T-helper 17 cell (primary cell): ENCODE measurements at regions not wholly inside any gene's neighbourhood (a gene's known extent, or its start where the extent isn't known, plus 50 kb on each side); places are given as distances from the start of the nearest gene placed in this dataset.
A peak's percentile ranks its signal among the peaks of the same experiment; 100 is the strongest.
"Not testable (repeated sequence)": the region's sequence is repeated elsewhere in the genome, so short reads cannot be mapped to it uniquely, and the experiment has no call there.

Experiments
- ATAC-seq: fragments of 150-1000 bp; cut with Tn5 transposase; 2 replicates; pipeline ENCODE4 v1.10.0; 2021; ENCODE audit warnings: mild to moderate bottlenecking, moderate library complexity
- DNase-seq, 3 donors: peaks; one replicate each; pipeline versions ENCODE4 v3.0.0 to v3.0.0-alpha.2; 2020 to 2021
- H3K9me3 ChIP-seq: one replicate; pipeline ENCODE4 v1.7.0; 2013; ENCODE audit warnings: low read length, mild to moderate bottlenecking; ENCODE audit not compliant: control insufficient read depth, poor library complexity, severe bottlenecking
- H3K27ac Mint-ChIP-seq: one replicate; pipeline ENCODE4 v1.8.0; 2022; ENCODE audit warnings: mild to moderate bottlenecking, moderate library complexity, mixed read lengths
- H3K27me3 Mint-ChIP-seq: one replicate; pipeline ENCODE4 v1.8.0; 2022; ENCODE audit warnings: mixed read lengths
- H3K36me3 Mint-ChIP-seq: one replicate; pipeline ENCODE4 v1.8.0; 2022; ENCODE audit warnings: low read depth, mixed read lengths
- H3K4me1 Mint-ChIP-seq: one replicate; pipeline ENCODE4 v1.8.0; 2022; ENCODE audit warnings: mild to moderate bottlenecking, mixed read lengths
- H3K4me3 Mint-ChIP-seq: one replicate; pipeline ENCODE4 v1.8.0; 2022; ENCODE audit warnings: mild to moderate bottlenecking, moderate library complexity, mixed read lengths

- peaks cover 2% of the 10 kb centered on the region for H3K9me3 ChIP-seq
- no peak for DNase-seq
- Mint-ChIP-seq H3K4me1 (peaks cover 7% of the 10 kb centered on the region), H3K4me3 (no peak overlapping the region), H3K27ac (peak overlapping the region; percentile 92), H3K36me3 (no peaks in the 10 kb centered on the region), H3K27me3 (no peaks in the 10 kb centered on the region)
- ATAC-seq, result no peak
These were observed 121.1 kb upstream of the FAM9C start for GRCh38 chrX:13165266-13166189.

GRCh38 chrX:13164611-13165010 lies 120.2 kb upstream of the FAM9C start:
- H3K27me3 Mint-ChIP-seq, result no peaks in the 10 kb centered on the region

GRCh38 chrX:13162772-13163410 lies 118.5 kb upstream of the FAM9C start:
- no peaks in the 10 kb centered on the region for H3K9me3 ChIP-seq
- H3K4me1 Mint-ChIP-seq, result peaks cover 5% of the 10 kb centered on the region
- DNase-seq, result no peak
- no peaks in the 10 kb centered on the region for H3K36me3 Mint-ChIP-seq
- no peak overlapping the region for H3K4me3 Mint-ChIP-seq
- no peak overlapping the region for H3K27ac Mint-ChIP-seq
- no peak for ATAC-seq
- H3K27me3 Mint-ChIP-seq, result no peaks in the 10 kb centered on the region

More at GRCh38 chrX:13164611-13165010, 120.2 kb upstream of the FAM9C start:
- ATAC-seq, result no peak
- no peak for DNase-seq
- no peaks in the 10 kb centered on the region for H3K36me3 Mint-ChIP-seq
- H3K27ac Mint-ChIP-seq, result no peak overlapping the region
- no peak overlapping the region for H3K4me3 Mint-ChIP-seq
- peaks cover 7% of the 10 kb centered on the region for H3K4me1 Mint-ChIP-seq
- peaks cover 2% of the 10 kb centered on the region for H3K9me3 ChIP-seq

GRCh38 chrX:13159886-13160285 lies 115.5 kb upstream of the FAM9C start:
- no peak for ATAC-seq
- no peak for DNase-seq
- Mint-ChIP-seq H3K36me3 (no peaks in the 10 kb centered on the region), H3K27me3 (no peaks in the 10 kb centered on the region), H3K27ac (no peak overlapping the region), H3K4me1 (peaks cover 2% of the 10 kb centered on the region), H3K4me3 (no peak overlapping the region)
- no peaks in the 10 kb centered on the region for H3K9me3 ChIP-seq

GRCh38 chrX:13158911-13159310 lies 114.5 kb upstream of the FAM9C start:
- Mint-ChIP-seq H3K36me3 (no peaks in the 10 kb centered on the region), H3K27me3 (no peaks in the 10 kb centered on the region), H3K4me3 (no peak overlapping the region), H3K27ac (no peak overlapping the region), H3K4me1 (peaks cover 2% of the 10 kb centered on the region)
- no peaks in the 10 kb centered on the region for H3K9me3 ChIP-seq
- no peak for DNase-seq
- no peak for ATAC-seq

GRCh38 chrX:13155550-13155949 lies 111.1 kb upstream of the FAM9C start:
- not testable (repeated sequence) for ATAC-seq, H3K4me3 Mint-ChIP-seq, DNase-seq, H3K27me3 Mint-ChIP-seq, H3K36me3 Mint-ChIP-seq, H3K9me3 ChIP-seq, H3K27ac Mint-ChIP-seq, H3K4me1 Mint-ChIP-seq

- H3K27ac Mint-ChIP-seq, result no peak overlapping the region
- no peaks in the 10 kb centered on the region for H3K36me3 Mint-ChIP-seq
- ATAC-seq (no peak), DNase-seq (no peak)
- peaks cover 4% of the 10 kb centered on the region for H3K4me1 Mint-ChIP-seq
- H3K4me3 Mint-ChIP-seq, result no peak overlapping the region
- H3K27me3 Mint-ChIP-seq, result no peaks in the 10 kb centered on the region
- no peaks in the 10 kb centered on the region for H3K9me3 ChIP-seq
These were observed 109.4 kb upstream of the FAM9C start for GRCh38 chrX:13153796-13154195.

GRCh38 chrX:13152518-13153185 lies 108.2 kb upstream of the FAM9C start:
- DNase-seq (no peak), ATAC-seq (no peak)
- Mint-ChIP-seq H3K4me1 (peaks cover 4% of the 10 kb centered on the region), H3K27ac (peak overlapping the region; percentile 87), H3K4me3 (no peak overlapping the region), H3K36me3 (no peaks in the 10 kb centered on the region), H3K27me3 (no peaks in the 10 kb centered on the region)
- H3K9me3 ChIP-seq, result no peaks in the 10 kb centered on the region

- Mint-ChIP-seq H3K27ac (peak overlapping the region; percentile 87), H3K27me3 (no peaks in the 10 kb centered on the region), H3K4me3 (peak overlapping the region; percentile 57), H3K36me3 (no peaks in the 10 kb centered on the region), H3K4me1 (peaks cover 4% of the 10 kb centered on the region)
- H3K9me3 ChIP-seq, result no peaks in the 10 kb centered on the region
- ATAC-seq (peak; percentile 95), DNase-seq (peak in 2 of 3 donors; percentile 5 to 34)
These were observed 107.6 kb upstream of the FAM9C start for GRCh38 chrX:13151828-13152517.

GRCh38 chrX:13149702-13150350 lies 105.4 kb upstream of the FAM9C start:
- no peak for ATAC-seq
- Mint-ChIP-seq H3K36me3 (peaks cover 3% of the 10 kb centered on the region), H3K27me3 (no peaks in the 10 kb centered on the region), H3K4me3 (no peak overlapping the region), H3K27ac (peak overlapping the region; percentile 24), H3K4me1 (peaks cover 4% of the 10 kb centered on the region)
- H3K9me3 ChIP-seq, result no peaks in the 10 kb centered on the region
- no peak for DNase-seq

- H3K9me3 ChIP-seq, result no peaks in the 10 kb centered on the region
- DNase-seq, result no peak
- H3K4me3 Mint-ChIP-seq, result no peak overlapping the region
- no peak for ATAC-seq
- H3K27ac Mint-ChIP-seq, result peak overlapping the region; percentile 24
- H3K27me3 Mint-ChIP-seq, result no peaks in the 10 kb centered on the region
- peaks cover 3% of the 10 kb centered on the region for H3K36me3 Mint-ChIP-seq
- H3K4me1 Mint-ChIP-seq, result peaks cover 4% of the 10 kb centered on the region
These were observed 103.3 kb upstream of the FAM9C start for GRCh38 chrX:13147733-13148132.

GRCh38 chrX:13147147-13147546 lies 102.7 kb upstream of the FAM9C start:
- Mint-ChIP-seq H3K27me3 (no peaks in the 10 kb centered on the region), H3K4me1 (peaks cover 3% of the 10 kb centered on the region), H3K27ac (no peak overlapping the region), H3K36me3 (peaks cover 3% of the 10 kb centered on the region), H3K4me3 (no peak overlapping the region)
- no peaks in the 10 kb centered on the region for H3K9me3 ChIP-seq
- DNase-seq (no peak), ATAC-seq (no peak)
